ENCODE measurements at regions not wholly inside any gene's neighbourhood (a gene's known extent, or its start where the extent isn't known, plus 50 kb on each side); places are given as distances from the start of the nearest gene placed in this dataset.

- TF ChIP-seq ZFX (IDR thresholded peaks at IDR 0.05; ENCODE audit: borderline replicate concordance): no peak
- TF ChIP-seq CTCF (IDR thresholded peaks at IDR 0.05): no peak
- H3K27ac ChIP-seq: no peak overlapping the region
These were observed 431.0 kb upstream of the MEIS1 start for GRCh38 chr2:66003931-66004330.

DNA sequence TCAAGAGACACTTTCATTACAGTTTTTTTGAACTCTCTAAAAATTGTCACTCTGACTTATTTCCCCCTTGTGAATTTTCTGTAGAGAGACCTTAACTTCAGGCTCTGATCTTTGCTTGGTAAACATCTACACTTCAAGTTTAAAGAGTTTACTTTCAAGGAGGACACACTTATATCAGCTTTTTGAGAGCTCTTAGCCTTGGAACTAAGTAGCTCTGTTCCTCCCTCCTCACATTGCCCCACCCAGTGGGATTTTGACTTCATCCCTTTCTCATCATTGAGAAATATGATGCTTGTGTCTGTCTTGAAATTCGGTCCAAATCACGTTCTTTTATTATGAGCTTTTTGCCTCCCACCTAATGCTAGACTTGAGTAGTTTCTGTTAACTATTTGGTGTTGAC is 433.4 kb upstream of the MEIS1 start:
- TF ChIP-seq CTCF (IDR thresholded peaks at IDR 0.05) (no peak), ZFX (IDR thresholded peaks at IDR 0.05; ENCODE audit: borderline replicate concordance) (no peak)
- H3K27ac ChIP-seq: no peak overlapping the region

DNA sequence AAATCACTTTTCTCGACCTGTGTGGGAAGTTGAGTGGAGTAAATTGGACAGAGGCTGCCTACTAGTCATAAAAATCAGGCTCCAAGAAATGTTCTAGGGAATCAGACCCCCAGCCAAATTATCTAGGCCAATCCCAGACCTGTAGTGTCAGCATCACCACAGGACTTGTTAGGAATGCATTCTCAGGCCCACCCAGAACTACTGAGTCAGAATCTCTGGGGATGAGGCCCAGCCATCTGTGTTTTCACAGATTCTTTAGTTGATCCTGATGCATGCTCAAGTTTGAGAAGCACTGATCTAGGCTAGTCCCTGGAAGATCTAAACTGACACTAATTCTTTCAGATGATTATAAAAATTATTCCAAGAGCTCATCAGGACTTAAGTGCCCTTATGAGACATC is 434.0 kb upstream of the MEIS1 start:
- TF ChIP-seq CTCF (IDR thresholded peaks at IDR 0.05) (no peak), ZFX (IDR thresholded peaks at IDR 0.05; ENCODE audit: borderline replicate concordance) (no peak)

DNA sequence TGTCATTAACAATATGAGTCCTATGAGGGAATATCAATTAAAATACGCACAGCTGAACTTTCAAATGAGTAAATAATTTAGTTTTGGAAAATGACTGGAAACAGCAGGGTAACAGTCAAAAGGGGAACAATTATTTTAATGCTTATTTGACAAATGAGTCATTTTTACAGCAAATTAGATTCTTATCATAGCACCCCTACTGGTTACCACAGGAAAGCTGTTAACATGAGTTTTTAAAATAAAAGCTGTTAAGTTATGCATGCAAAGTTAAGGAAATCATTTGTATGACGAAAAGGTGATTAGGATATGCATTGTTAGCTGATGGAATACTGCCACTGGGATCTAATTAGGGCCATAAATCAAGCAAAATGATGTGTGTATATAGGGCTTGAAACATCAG is 435.1 kb upstream of the MEIS1 start:
- TF ChIP-seq ZFX (IDR thresholded peaks at IDR 0.05; ENCODE audit: borderline replicate concordance) (no peak), CTCF (IDR thresholded peaks at IDR 0.05) (no peak)
- no peak overlapping the region for H3K27ac ChIP-seq

More for the DNA sequence above, 434.0 kb upstream of the MEIS1 start:
- H3K27ac ChIP-seq: no peak overlapping the region

GRCh38 chr2:65999103-65999502 is 435.8 kb upstream of the MEIS1 start:
- no peak overlapping the region for H3K27ac ChIP-seq
- TF ChIP-seq ZFX (IDR thresholded peaks at IDR 0.05; ENCODE audit: borderline replicate concordance): no peak
- TF ChIP-seq CTCF (IDR thresholded peaks at IDR 0.05): no peak

GRCh38 chr2:65997961-65998360 is 437.0 kb upstream of the MEIS1 start:
- TF ChIP-seq CTCF (IDR thresholded peaks at IDR 0.05) (no peak), ZFX (IDR thresholded peaks at IDR 0.05; ENCODE audit: borderline replicate concordance) (no peak)
- no peak overlapping the region for H3K27ac ChIP-seq

DNA sequence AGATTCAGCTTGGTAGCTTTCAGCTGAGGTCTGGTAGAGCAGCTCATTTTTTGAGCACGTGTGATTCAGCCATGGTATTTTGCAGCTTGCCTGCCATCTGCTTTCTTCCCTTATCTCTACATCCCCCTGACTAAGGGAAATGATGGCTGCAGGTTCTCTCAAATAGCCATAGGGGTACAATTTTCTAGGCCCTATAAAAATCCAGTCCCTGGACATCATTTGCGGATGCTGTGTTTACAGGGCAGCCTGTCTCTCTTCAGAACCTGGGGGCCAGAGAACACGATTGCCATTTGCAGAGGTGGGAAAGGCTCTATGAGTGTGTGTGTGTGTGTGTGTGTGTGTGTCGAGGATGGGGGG is 442.7 kb upstream of the MEIS1 start:
- H3K27ac ChIP-seq: no peak overlapping the region
- no peak for TF ChIP-seq ZFX (IDR thresholded peaks at IDR 0.05; ENCODE audit: borderline replicate concordance)
- no peak for TF ChIP-seq CTCF (IDR thresholded peaks at IDR 0.05)
